IMR-90 (cell line): ENCODE measurements at regions not wholly inside any gene's neighbourhood (a gene's known extent, or its start where the extent isn't known, plus 50 kb on each side); places are given as distances from the start of the nearest gene placed in this dataset.
A peak's percentile ranks its signal among the peaks of the same experiment; 100 is the strongest.

Experiments
- ATAC-seq: fragments of 200-7000 bp; cut with Tn5 transposase; 2 replicates; pipeline ENCODE4 v1.9.1; 2020; ENCODE audit warnings: low read depth, mild to moderate bottlenecking, moderate library complexity
- BruUV-seq: library from RNA; stranded (reverse); fragments of 400-500 nt; replicated peaks from 2 replicates; lab custom pipeline; 2021; lab: Mats Ljungman, UMichigan
- CTCF ChIA-PET: fragments of 300-600 bp; formaldehyde crosslinking; extraction: SDS; loops from one replicate; lab custom pipeline; 2021; ENCODE audit warnings: antibody characterized with exemption; lab: Yijun Ruan, JAX
- POLR2A ChIA-PET: fragments of 300-600 bp; sonication (Branson Sonifier 250); formaldehyde crosslinking; loops from one replicate; lab custom pipeline; 2022; ENCODE audit warnings: antibody characterized with exemption; ENCODE audit not compliant: unreplicated experiment; lab: Charles Lee
- DNase-seq: peaks from one replicate; pipeline ENCODE4 v3.0.0; 2013
- H2AFZ ChIP-seq: replicated peaks from 2 replicates; pipeline ENCODE3; 2013; ENCODE audit warnings: low read length, mild to moderate bottlenecking; ENCODE audit not compliant: poor library complexity
- H2AK5ac ChIP-seq: 2 replicates; pipeline ENCODE4 v1.6.1; 2013; ENCODE audit warnings: low read depth, low read length, inconsistent platforms
- H2AK9ac ChIP-seq: replicated peaks from 2 replicates; pipeline ENCODE3; 2013; ENCODE audit warnings: mild to moderate bottlenecking, low read depth, low read length, moderate library complexity; ENCODE audit not compliant: poor library complexity
- H2BK120ac ChIP-seq: 2 replicates; pipeline ENCODE4 v1.6.1; 2013; ENCODE audit warnings: low read depth, low read length, inconsistent platforms
- H2BK15ac ChIP-seq: 3 replicates; pipeline ENCODE4 v1.6.1; 2013; ENCODE audit warnings: low read depth, low read length, inconsistent platforms
- H2BK20ac ChIP-seq: 2 replicates; pipeline ENCODE4 v1.6.1; 2013; ENCODE audit warnings: low read depth, mild to moderate bottlenecking, inconsistent platforms, low read length, moderate library complexity
- H2BK5ac ChIP-seq: 2 replicates; pipeline ENCODE4 v1.6.1; 2013; ENCODE audit warnings: mild to moderate bottlenecking, low read depth, low read length, inconsistent platforms; ENCODE audit not compliant: poor library complexity, severe bottlenecking
- H3K14ac ChIP-seq: replicated peaks from 2 replicates; pipeline ENCODE4 v1.6.1; 2013; ENCODE audit warnings: low read depth, low read length, inconsistent platforms
- H3K18ac ChIP-seq: 2 replicates; pipeline ENCODE4 v1.6.1; 2013; ENCODE audit warnings: low read depth, low read length, control low read depth
- H3K23ac ChIP-seq: 2 replicates; pipeline ENCODE4 v1.6.1; 2013; ENCODE audit warnings: low read depth, low read length, inconsistent platforms
- H3K27ac ChIP-seq: 2 replicates; pipeline ENCODE4 v1.5.1; 2013; ENCODE audit warnings: mild to moderate bottlenecking, control low read depth, low read length; ENCODE audit not compliant: insufficient read depth
- H3K27me3 ChIP-seq: 2 replicates; pipeline ENCODE4 v1.6.1; 2013; ENCODE audit warnings: low read length; ENCODE audit not compliant: control insufficient read depth, insufficient read depth
- H3K36me3 ChIP-seq: 2 replicates; pipeline ENCODE4 v1.6.1; 2013; ENCODE audit warnings: low read length, mixed read lengths; ENCODE audit not compliant: control insufficient read depth, insufficient read depth
- H3K4ac ChIP-seq: 2 replicates; pipeline ENCODE4 v1.6.1; 2013; ENCODE audit warnings: low read depth, low read length, inconsistent platforms
- H3K4me1 ChIP-seq: 2 replicates; pipeline ENCODE4 v1.6.1; 2013; ENCODE audit warnings: low read length, mixed read lengths; ENCODE audit not compliant: control insufficient read depth, insufficient read depth
- H3K4me2 ChIP-seq: 2 replicates; pipeline ENCODE4 v1.6.1; 2013; ENCODE audit warnings: low read depth, mild to moderate bottlenecking, control low read depth, low read length, moderate library complexity
- H3K4me3 ChIP-seq: 2 replicates; pipeline ENCODE4 v1.5.1; 2013; ENCODE audit warnings: low read depth, mild to moderate bottlenecking, control low read depth, low read length, moderate library complexity; ENCODE audit not compliant: insufficient read depth
- H3K56ac ChIP-seq: 2 replicates; pipeline ENCODE4 v1.6.1; 2013; ENCODE audit warnings: low read length, inconsistent platforms; ENCODE audit not compliant: insufficient read depth; ENCODE audit errors: extremely low read depth
- H3K79me1 ChIP-seq, 2 experiments: 2 replicates each; pipeline ENCODE4 v1.6.1; 2013; ENCODE audit warnings: low read length in 2 of 2, inconsistent platforms in 1 of 2, low read depth in 1 of 2
- H3K9ac ChIP-seq: 2 replicates; pipeline ENCODE4 v1.6.1; 2013; ENCODE audit warnings: low read depth, low read length, control low read depth
- H3K9me1 ChIP-seq: 2 replicates; pipeline ENCODE4 v1.6.1; 2013; ENCODE audit warnings: low read length, inconsistent platforms; ENCODE audit not compliant: insufficient read depth
- H3K9me3 ChIP-seq: 2 replicates; pipeline ENCODE4 v1.6.1; 2013; ENCODE audit warnings: low read length; ENCODE audit not compliant: control insufficient read depth, insufficient read depth
- H4K20me1 ChIP-seq: 2 replicates; pipeline ENCODE4 v1.6.1; 2013; ENCODE audit warnings: low read length, inconsistent platforms; ENCODE audit not compliant: insufficient read depth
- H4K5ac ChIP-seq: 2 replicates; pipeline ENCODE4 v1.6.1; 2013; ENCODE audit warnings: mild to moderate bottlenecking, low read depth, low read length, control low read depth
- H4K8ac ChIP-seq, 2 experiments: 2 replicates each; pipeline ENCODE4 v1.6.1; 2013; ENCODE audit warnings: low read depth in 2 of 2, low read length in 2 of 2, control low read depth in 1 of 2, inconsistent platforms in 1 of 2
- H4K91ac ChIP-seq: 2 replicates; pipeline ENCODE4 v1.6.1; 2013; ENCODE audit warnings: low read depth, low read length, inconsistent platforms; ENCODE audit not compliant: insufficient read depth
- BHLHE40 ChIP-seq: fragments of 150-350 bp; IDR thresholded peaks from 2 replicates; pipeline ENCODE4 v1.6.1; 2016; ENCODE audit warnings: mild to moderate bottlenecking, low read depth, low read length
- CEBPB ChIP-seq: IDR thresholded peaks from 2 replicates; pipeline ENCODE4 v1.6.1; 2012; ENCODE audit warnings: low read depth, low read length, improper control_type of control experiment
- POLR2A ChIP-seq: IDR thresholded peaks from 2 replicates; pipeline ENCODE4 v1.6.1; 2012; ENCODE audit warnings: mild to moderate bottlenecking, low read depth, low read length
- RAD21 ChIP-seq: IDR thresholded peaks from 2 replicates; pipeline ENCODE4 v1.6.1; 2012; ENCODE audit warnings: low read length, improper control_type of control experiment
- WGBS, 2 experiments: methylation state at CpG; one replicate each; pipeline versions ENCODE4 v1.1.5 to v1.1.7; 2013; ENCODE audit warnings: missing lambda C conversion rate in 2 of 2; ENCODE audit not compliant: insufficient read length in 1 of 2; ENCODE audit errors: extremely low coverage in 2 of 2; 5-methylcytosine and 5-hydroxymethylcytosine counted together
- dilution Hi-C: fragments of 300-500 bp; cut with HindIII; formaldehyde crosslinking; loops from one replicate; pipeline ENCODE4 v1.14.3; 2018; ENCODE audit warnings: low sequenced_read_pairs; ENCODE audit not compliant: unreplicated experiment
- in situ Hi-C: fragments of 300-500 bp; cut with MboI; formaldehyde crosslinking; loops from 3 replicates; pipeline ENCODE4 v1.14.3; 2019; ENCODE audit warnings: low sequenced_read_pairs, inconsistent platforms, mixed read lengths
- intact Hi-C: fragments of 100-400 bp; cut with micrococcal nuclease; formaldehyde crosslinking; loops from 2 replicates; pipeline ENCODE4 v1.10.0; 2022

DNA sequence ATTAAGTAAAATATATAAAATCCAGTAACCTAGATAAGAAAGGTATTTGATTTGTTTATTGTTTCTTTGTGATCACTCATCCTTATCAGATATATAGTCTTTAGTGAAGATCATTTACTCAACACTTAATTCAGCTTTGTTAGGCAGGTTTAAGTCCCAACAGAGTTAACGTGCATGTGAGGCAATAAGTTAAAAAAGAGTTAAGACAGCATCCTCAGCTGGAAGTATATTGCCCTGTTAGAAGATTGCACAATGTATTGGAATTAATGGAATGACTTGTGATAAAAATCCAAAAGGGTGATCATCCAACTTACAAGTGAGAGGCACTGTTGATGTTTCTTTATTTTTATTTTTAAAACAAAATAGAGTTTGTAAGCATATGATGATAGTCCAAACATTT, 1162.1 kb downstream of the RAPGEF2 start:
- Histone ChIP-seq H2BK120ac (no peak overlapping the region), H4K5ac (no peak overlapping the region), H3K79me1 (no peaks in the 10 kb centered on the region), H3K27me3 (no peaks in the 10 kb centered on the region), H3K9ac (no peak overlapping the region), H2AK9ac (no peak overlapping the region), H3K27ac (no peak overlapping the region), H3K14ac (no peak overlapping the region), H2AFZ (no peak overlapping the region), H3K4me3 (no peak overlapping the region), H4K20me1 (no peaks in the 10 kb centered on the region), H3K36me3 (no peaks in the 10 kb centered on the region), H3K23ac (no peak overlapping the region), H4K8ac (no peak overlapping the region), H3K56ac (no peak overlapping the region), H3K4ac (no peak overlapping the region), H3K18ac (no peak overlapping the region), H3K4me1 (no peaks in the 10 kb centered on the region), H2BK5ac (no peak overlapping the region), H2BK20ac (no peak overlapping the region), H3K4me2 (no peak overlapping the region), H2BK15ac (no peak overlapping the region), H3K9me3 (peaks cover 3% of the 10 kb centered on the region; the same call in 1 of the 2 replicates), H4K91ac (no peak overlapping the region), H3K9me1 (no peaks in the 10 kb centered on the region), H2AK5ac (no peak overlapping the region)
- BruUV-seq: no TSS peak
- in situ Hi-C loops: no loop called here
- POLR2A ChIA-PET: no interaction called here
- CTCF ChIA-PET: no interaction called here
- no peak for ATAC-seq
- dilution Hi-C loops: no loop called here
- TF ChIP-seq CEBPB (peak; percentile 44; the same call in 1 of the 2 replicates), BHLHE40 (no peak), RAD21 (no peak), POLR2A (no peak)
- DNase-seq: no peak
- no CpG with 5 or more reads among the region's 1 CpG for WGBS, 2 experiments
- intact Hi-C loops: no loop called here
